Type B pancreatic cell (in vitro differentiated cells): ENCODE measurements at regions not wholly inside any gene's neighbourhood (a gene's known extent, or its start where the extent isn't known, plus 50 kb on each side); places are given as distances from the start of the nearest gene placed in this dataset.

Experiments used
- DNase-seq: peaks from one replicate; pipeline ENCODE4 v3.0.0; 2021; ENCODE audit warnings: mixed read lengths; ENCODE audit not compliant: unreplicated experiment; ENCODE audit errors: extremely low spot score
- H3K27ac Mint-ChIP-seq: 2 replicates; pipeline ENCODE4 v1.8.0; 2021; ENCODE audit warnings: mild to moderate bottlenecking, mixed read lengths
- H3K27me3 Mint-ChIP-seq: 2 replicates; pipeline ENCODE4 v1.8.0; 2021; ENCODE audit warnings: mixed read lengths
- H3K36me3 Mint-ChIP-seq: 2 replicates; pipeline ENCODE4 v1.8.0; 2021; ENCODE audit warnings: mixed read lengths
- H3K4me1 Mint-ChIP-seq: one replicate; pipeline ENCODE4 v1.8.0; 2021; ENCODE audit warnings: mixed read lengths; ENCODE audit not compliant: unreplicated experiment
- H3K4me3 Mint-ChIP-seq: 2 replicates; pipeline ENCODE4 v1.8.0; 2021; ENCODE audit warnings: mild to moderate bottlenecking, mixed read lengths
- H3K9me3 Mint-ChIP-seq: 2 replicates; pipeline ENCODE4 v1.8.0; 2021; ENCODE audit warnings: mixed read lengths
- CTCF ChIP-seq: fragments of 200-600 bp; sonication (generic); conservative IDR thresholded peaks from 2 replicates; pipeline ENCODE4 v1.5.0; 2021; ENCODE audit warnings: antibody characterized with exemption, mild to moderate bottlenecking

- Mint-ChIP-seq H3K27me3 (no peaks in the 10 kb centered on the region), H3K27ac (no peak overlapping the region), H3K4me1 (no peaks in the 10 kb centered on the region), H3K4me3 (no peak overlapping the region), H3K9me3 (no peaks in the 10 kb centered on the region), H3K36me3 (no peaks in the 10 kb centered on the region)
- no peak for TF ChIP-seq CTCF
- DNase-seq, result no peak
Observed at GRCh38 chr11:70579316-70579955, 181.1 kb downstream of the CTTN start.

GRCh38 chr11:70580036-70580805 is 181.9 kb downstream of the CTTN start:
- Mint-ChIP-seq H3K4me1 (no peaks in the 10 kb centered on the region), H3K9me3 (no peaks in the 10 kb centered on the region), H3K27me3 (no peaks in the 10 kb centered on the region), H3K27ac (no peak overlapping the region), H3K4me3 (no peak overlapping the region), H3K36me3 (no peaks in the 10 kb centered on the region)
- no peak for DNase-seq
- TF ChIP-seq CTCF, result no peak

GRCh38 chr11:70581991-70582885 is 183.9 kb downstream of the CTTN start:
- H3K36me3 Mint-ChIP-seq, result no peaks in the 10 kb centered on the region
- H3K4me1 Mint-ChIP-seq, result no peaks in the 10 kb centered on the region
- no peaks in the 10 kb centered on the region for H3K27me3 Mint-ChIP-seq
- TF ChIP-seq CTCF, result no peak
- no peak for DNase-seq
- H3K9me3 Mint-ChIP-seq, result no peaks in the 10 kb centered on the region
- H3K4me3 Mint-ChIP-seq, result no peak overlapping the region
- no peak overlapping the region for H3K27ac Mint-ChIP-seq

GRCh38 chr11:70582886-70583641 is 184.7 kb downstream of the CTTN start:
- Mint-ChIP-seq H3K27ac (no peak overlapping the region), H3K9me3 (no peaks in the 10 kb centered on the region), H3K27me3 (no peaks in the 10 kb centered on the region), H3K4me1 (no peaks in the 10 kb centered on the region), H3K36me3 (no peaks in the 10 kb centered on the region), H3K4me3 (no peak overlapping the region)
- no peak for TF ChIP-seq CTCF
- no peak for DNase-seq

- Mint-ChIP-seq H3K4me3 (no peak overlapping the region), H3K27me3 (no peaks in the 10 kb centered on the region), H3K36me3 (no peaks in the 10 kb centered on the region), H3K27ac (no peak overlapping the region), H3K9me3 (no peaks in the 10 kb centered on the region), H3K4me1 (no peaks in the 10 kb centered on the region)
- TF ChIP-seq CTCF, result no peak
- DNase-seq, result no peak
Observed at GRCh38 chr11:70583781-70584218, 185.5 kb downstream of the CTTN start.
